ENCODE measurements at regions not wholly inside any gene's neighbourhood (a gene's known extent, or its start where the extent isn't known, plus 50 kb on each side); places are given as distances from the start of the nearest gene placed in this dataset.
A peak's percentile ranks its signal among the peaks of the same experiment; 100 is the strongest.
"Not testable (repeated sequence)": the region's sequence is repeated elsewhere in the genome, so short reads cannot be mapped to it uniquely, and the experiment has no call there.

DNA sequence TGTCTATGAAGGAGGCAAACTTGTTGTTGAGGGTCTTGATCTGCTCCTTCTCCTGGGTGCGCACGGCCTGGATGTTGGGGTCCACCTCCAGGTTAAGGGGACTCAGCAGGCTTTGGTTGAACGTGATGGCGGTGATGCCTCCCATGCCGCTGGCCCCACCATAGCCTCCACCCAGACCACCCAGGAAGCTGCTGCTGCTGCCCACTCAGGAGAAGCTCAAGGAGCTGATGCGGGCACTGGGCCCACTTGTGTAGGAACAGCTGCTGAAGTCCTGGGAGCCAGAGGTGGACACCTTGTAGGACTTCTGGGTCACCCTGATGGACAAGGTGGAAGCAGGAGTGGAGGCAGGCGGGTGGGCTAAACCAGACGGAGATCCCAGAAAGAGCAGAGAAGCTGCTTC lies 380.3 kb upstream of the RGMB start:
- FAIRE-seq; H3K27me3 ChIP-seq (ENCODE audit: control insufficient read depth in 3 of 3, insufficient read depth in 3 of 3, low read length in 3 of 3); H3K4me1 ChIP-seq (ENCODE audit: control insufficient read depth in 3 of 3, insufficient read depth in 2 of 3, low read depth in 1 of 3, low read length in 2 of 3); H3K27ac ChIP-seq (ENCODE audit: low read depth in 1 of 3, low read length in 2 of 3); DNase-seq; H3K9me3 ChIP-seq (ENCODE audit: control insufficient read depth in 2 of 2, insufficient read depth in 1 of 2, low read depth in 1 of 2, low read length in 1 of 2); H3K4me3 ChIP-seq (ENCODE audit: low read depth in 1 of 3, low read length in 3 of 3); H3K36me3 ChIP-seq (ENCODE audit: control insufficient read depth in 3 of 3, insufficient read depth in 2 of 3, low read depth in 1 of 3, low read length in 3 of 3): not testable (repeated sequence)
- 93 to 95% (median 94%) methylated on average over 8 of the region's 8 CpGs for WGBS, 3 donors

DNA sequence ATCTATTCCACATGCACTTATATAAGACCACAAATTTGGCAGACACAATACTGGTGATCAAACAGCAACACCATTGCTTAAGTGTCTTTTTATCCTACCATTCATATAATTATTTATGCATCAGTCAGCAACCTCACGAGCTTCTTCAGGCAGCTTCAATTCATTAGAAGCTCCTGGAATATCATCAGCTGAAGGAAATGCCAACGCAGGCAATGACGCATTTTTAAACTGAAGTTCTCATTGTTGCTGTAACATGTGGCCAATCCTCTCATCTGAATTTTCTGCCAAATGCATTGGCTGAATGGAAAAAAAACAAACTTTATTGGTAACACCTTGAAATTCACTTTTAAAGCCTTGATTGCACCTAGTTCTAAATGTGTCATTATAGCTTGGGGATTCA lies 376.4 kb upstream of the RGMB start:
- H3K27ac ChIP-seq (ENCODE audit: low read depth in 1 of 3, low read length in 2 of 3): no peak overlapping the region
- H3K4me1 ChIP-seq (ENCODE audit: control insufficient read depth in 3 of 3, insufficient read depth in 2 of 3, low read depth in 1 of 3, low read length in 2 of 3): peaks cover 0 to 5% (median 0%) of the 10 kb centered on the region in 3 donors
- 78 to 92% (median 87%) methylated on average over 3 of the region's 3 CpGs for WGBS, 3 donors
- H3K4me3 ChIP-seq (ENCODE audit: low read depth in 1 of 3, low read length in 3 of 3): no peak overlapping the region
- H3K36me3 ChIP-seq (ENCODE audit: control insufficient read depth in 3 of 3, insufficient read depth in 2 of 3, low read depth in 1 of 3, low read length in 3 of 3): no peaks in the 10 kb centered on the region
- no peaks in the 10 kb centered on the region for H3K27me3 ChIP-seq (ENCODE audit: control insufficient read depth in 3 of 3, insufficient read depth in 3 of 3, low read length in 3 of 3)
- no peak for DNase-seq
- FAIRE-seq: no peak
- no peaks in the 10 kb centered on the region for H3K9me3 ChIP-seq (ENCODE audit: control insufficient read depth in 2 of 2, insufficient read depth in 1 of 2, low read depth in 1 of 2, low read length in 1 of 2)

DNA sequence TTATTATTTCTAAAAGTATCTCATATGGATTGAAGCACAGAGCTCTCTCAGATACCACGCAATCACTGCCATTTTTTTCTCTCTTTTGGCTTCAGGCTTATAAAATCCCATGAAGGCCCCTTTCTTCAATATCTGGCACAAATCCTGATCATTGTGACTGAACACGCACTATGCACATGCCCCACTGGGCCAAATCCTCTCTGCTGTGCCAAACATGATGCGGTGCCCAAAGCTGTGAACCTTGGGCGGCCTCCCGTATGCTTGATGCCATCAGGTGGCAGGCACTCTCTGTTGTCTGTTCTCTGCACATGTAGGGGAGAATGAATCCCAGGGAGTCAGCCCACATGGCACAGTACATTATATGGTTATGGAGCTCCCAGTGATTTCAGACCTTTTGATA lies 375.0 kb upstream of the RGMB start:
- 88 to 98% (median 91%) methylated on average over 5 of the region's 5 CpGs for WGBS, 3 donors
- Histone ChIP-seq H3K36me3 (ENCODE audit: control insufficient read depth in 3 of 3, insufficient read depth in 2 of 3, low read depth in 1 of 3, low read length in 3 of 3) (no peaks in the 10 kb centered on the region), H3K27ac (ENCODE audit: low read depth in 1 of 3, low read length in 2 of 3) (no peak overlapping the region), H3K27me3 (ENCODE audit: control insufficient read depth in 3 of 3, insufficient read depth in 3 of 3, low read length in 3 of 3) (no peaks in the 10 kb centered on the region), H3K9me3 (ENCODE audit: control insufficient read depth in 2 of 2, insufficient read depth in 1 of 2, low read depth in 1 of 2, low read length in 1 of 2) (no peaks in the 10 kb centered on the region), H3K4me3 (ENCODE audit: low read depth in 1 of 3, low read length in 3 of 3) (no peak overlapping the region), H3K4me1 (ENCODE audit: control insufficient read depth in 3 of 3, insufficient read depth in 2 of 3, low read depth in 1 of 3, low read length in 2 of 3) (peaks cover 0 to 5% (median 0%) of the 10 kb centered on the region in 3 donors)
- DNase-seq (no peak), FAIRE-seq (no peak)

DNA sequence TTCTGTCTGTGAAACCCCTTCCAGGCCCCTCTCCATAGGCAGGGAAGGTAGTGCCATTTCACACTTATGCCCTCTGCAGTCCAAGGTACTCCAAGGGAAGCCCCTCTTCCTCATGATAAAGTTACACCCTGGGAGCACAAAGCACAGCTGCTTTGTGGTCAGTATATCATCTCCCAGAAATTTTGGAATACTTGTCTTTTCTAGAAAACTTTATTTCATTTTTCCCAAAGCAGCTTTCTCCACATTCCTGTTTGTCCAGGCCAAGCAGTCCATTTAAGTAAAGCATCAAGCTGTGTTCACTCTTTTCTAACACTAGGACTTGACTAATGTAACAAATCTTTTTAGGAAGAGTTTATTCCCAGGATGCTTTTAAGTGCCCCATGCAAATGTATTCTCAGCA lies 371.8 kb upstream of the RGMB start:
- H3K4me3 ChIP-seq (ENCODE audit: low read depth in 1 of 3, low read length in 3 of 3): no peak overlapping the region
- DNase-seq (no peak), FAIRE-seq (no peak)
- peaks cover 0 to 5% (median 0%) of the 10 kb centered on the region in 3 donors for H3K4me1 ChIP-seq (ENCODE audit: control insufficient read depth in 3 of 3, insufficient read depth in 2 of 3, low read depth in 1 of 3, low read length in 2 of 3)
- H3K27ac ChIP-seq (ENCODE audit: low read depth in 1 of 3, low read length in 2 of 3): no peak overlapping the region
- H3K9me3 ChIP-seq (ENCODE audit: control insufficient read depth in 2 of 2, insufficient read depth in 1 of 2, low read depth in 1 of 2, low read length in 1 of 2): no peaks in the 10 kb centered on the region
- H3K27me3 ChIP-seq (ENCODE audit: control insufficient read depth in 3 of 3, insufficient read depth in 3 of 3, low read length in 3 of 3): no peaks in the 10 kb centered on the region
- no peaks in the 10 kb centered on the region for H3K36me3 ChIP-seq (ENCODE audit: control insufficient read depth in 3 of 3, insufficient read depth in 2 of 3, low read depth in 1 of 3, low read length in 3 of 3)

DNA sequence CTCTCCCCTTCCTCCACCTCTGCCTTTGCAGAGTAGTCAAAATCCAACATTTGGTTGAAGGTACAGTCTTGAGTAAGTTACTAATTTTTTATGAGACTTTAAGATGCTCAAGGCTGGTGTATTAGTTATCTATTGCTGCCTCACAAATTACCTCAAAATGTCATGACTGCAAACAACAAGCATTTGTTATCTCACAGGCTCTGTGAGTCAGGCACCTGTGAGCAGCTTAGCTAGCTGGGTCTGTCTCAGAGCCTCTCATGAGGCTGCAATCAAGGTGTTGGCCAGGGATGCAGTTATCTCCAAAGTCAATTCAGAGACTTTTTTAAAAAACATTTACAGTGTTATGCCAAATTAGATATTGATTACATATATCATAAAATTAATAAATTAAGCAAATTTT lies 371.3 kb upstream of the RGMB start:
- Histone ChIP-seq H3K36me3 (ENCODE audit: control insufficient read depth in 3 of 3, insufficient read depth in 2 of 3, low read depth in 1 of 3, low read length in 3 of 3) (no peaks in the 10 kb centered on the region), H3K27ac (ENCODE audit: low read depth in 1 of 3, low read length in 2 of 3) (no peak overlapping the region), H3K9me3 (ENCODE audit: control insufficient read depth in 2 of 2, insufficient read depth in 1 of 2, low read depth in 1 of 2, low read length in 1 of 2) (no peaks in the 10 kb centered on the region), H3K4me3 (ENCODE audit: low read depth in 1 of 3, low read length in 3 of 3) (no peak overlapping the region), H3K27me3 (ENCODE audit: control insufficient read depth in 3 of 3, insufficient read depth in 3 of 3, low read length in 3 of 3) (no peaks in the 10 kb centered on the region), H3K4me1 (ENCODE audit: control insufficient read depth in 3 of 3, insufficient read depth in 2 of 3, low read depth in 1 of 3, low read length in 2 of 3) (peaks cover 0 to 5% (median 0%) of the 10 kb centered on the region in 3 donors)
- FAIRE-seq (no peak), DNase-seq (peak in 1 of 2 donors; percentile 7)

DNA sequence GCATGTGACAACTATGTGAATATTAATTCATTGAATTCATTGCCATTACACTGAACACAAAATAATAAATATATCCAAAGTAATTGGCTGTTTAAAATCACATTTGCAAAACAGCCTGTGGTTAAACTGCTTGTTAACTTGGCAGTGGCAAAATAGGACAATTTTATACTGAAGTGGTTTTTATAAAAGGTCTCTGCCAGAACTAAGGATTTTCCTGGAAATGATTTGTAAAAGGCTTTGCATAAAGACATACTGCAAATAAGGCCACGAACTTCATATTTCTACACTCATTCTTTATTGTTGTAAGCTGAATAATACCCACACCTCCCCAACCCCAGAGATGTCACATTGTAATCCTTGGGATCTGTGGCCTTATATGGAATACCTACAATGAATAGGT lies 370.3 kb upstream of the RGMB start:
- peaks cover 0 to 5% (median 0%) of the 10 kb centered on the region in 3 donors for H3K4me1 ChIP-seq (ENCODE audit: control insufficient read depth in 3 of 3, insufficient read depth in 2 of 3, low read depth in 1 of 3, low read length in 2 of 3)
- DNase-seq (no peak), FAIRE-seq (no peak)
- H3K4me3 ChIP-seq (ENCODE audit: low read depth in 1 of 3, low read length in 3 of 3): no peak overlapping the region
- no peaks in the 10 kb centered on the region for H3K9me3 ChIP-seq (ENCODE audit: control insufficient read depth in 2 of 2, insufficient read depth in 1 of 2, low read depth in 1 of 2, low read length in 1 of 2)
- H3K36me3 ChIP-seq (ENCODE audit: control insufficient read depth in 3 of 3, insufficient read depth in 2 of 3, low read depth in 1 of 3, low read length in 3 of 3): no peaks in the 10 kb centered on the region
- H3K27me3 ChIP-seq (ENCODE audit: control insufficient read depth in 3 of 3, insufficient read depth in 3 of 3, low read length in 3 of 3): no peaks in the 10 kb centered on the region
- H3K27ac ChIP-seq (ENCODE audit: low read depth in 1 of 3, low read length in 2 of 3): no peak overlapping the region
- WGBS, 3 donors: 49 to 73% (median 53%) methylated on average over 1 of the region's 1 CpG

DNA sequence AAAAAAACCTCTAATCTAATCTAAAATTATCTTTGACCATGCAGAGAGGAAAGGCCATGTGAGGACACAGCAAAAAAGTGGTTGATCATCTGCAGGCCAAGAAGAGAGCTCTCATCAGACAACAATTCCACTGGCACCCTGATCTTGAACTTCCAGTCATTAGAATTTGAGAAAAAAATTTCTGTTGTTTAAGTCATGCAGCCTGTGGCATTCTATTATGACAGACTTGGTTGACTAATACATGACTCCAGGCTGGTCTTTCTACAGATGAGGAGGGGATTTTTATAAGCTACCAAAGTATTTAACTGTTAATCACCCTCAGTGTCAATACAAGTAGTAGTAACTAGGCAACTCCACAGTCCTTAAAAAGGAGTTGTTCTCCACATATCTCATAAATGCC lies 358.5 kb upstream of the RGMB start:
- FAIRE-seq: no peak
- no peak overlapping the region for H3K27ac ChIP-seq (ENCODE audit: low read depth in 1 of 3, low read length in 2 of 3)

DNA sequence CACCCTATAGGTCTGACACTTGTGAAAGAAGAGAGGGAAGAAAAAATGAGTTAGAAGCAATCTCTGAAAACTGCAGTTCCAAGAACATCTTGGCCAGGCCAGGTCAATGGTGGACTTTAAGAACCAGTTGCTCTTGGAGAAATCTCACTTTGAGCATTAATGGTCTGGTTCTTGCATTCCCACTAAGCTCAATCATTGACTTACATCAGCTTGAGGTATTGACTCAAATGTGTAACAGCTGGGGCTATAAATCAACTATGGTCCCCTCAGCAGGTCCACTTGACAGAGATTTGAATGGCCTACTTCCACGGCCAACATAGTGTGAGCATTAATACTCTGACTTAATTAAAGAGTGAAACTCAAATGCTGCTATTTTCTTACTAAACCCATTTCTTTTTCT lies 357.8 kb upstream of the RGMB start:
- DNase-seq (no peak), FAIRE-seq (no peak)
- Histone ChIP-seq H3K4me1 (ENCODE audit: control insufficient read depth in 3 of 3, insufficient read depth in 2 of 3, low read depth in 1 of 3, low read length in 2 of 3) (no peaks in the 10 kb centered on the region), H3K9me3 (ENCODE audit: control insufficient read depth in 2 of 2, insufficient read depth in 1 of 2, low read depth in 1 of 2, low read length in 1 of 2) (peaks cover 0 to 11% of the 10 kb centered on the region in 2 donors), H3K4me3 (ENCODE audit: low read depth in 1 of 3, low read length in 3 of 3) (no peak overlapping the region), H3K27me3 (ENCODE audit: control insufficient read depth in 3 of 3, insufficient read depth in 3 of 3, low read length in 3 of 3) (no peaks in the 10 kb centered on the region), H3K36me3 (ENCODE audit: control insufficient read depth in 3 of 3, insufficient read depth in 2 of 3, low read depth in 1 of 3, low read length in 3 of 3) (no peaks in the 10 kb centered on the region), H3K27ac (ENCODE audit: low read depth in 1 of 3, low read length in 2 of 3) (no peak overlapping the region)
- WGBS, 3 donors: 83 to 95% (median 90%) methylated on average over 1 of the region's 1 CpG

More for the DNA sequence above, 358.5 kb upstream of the RGMB start:
- Histone ChIP-seq H3K27me3 (ENCODE audit: control insufficient read depth in 3 of 3, insufficient read depth in 3 of 3, low read length in 3 of 3) (no peaks in the 10 kb centered on the region), H3K4me3 (ENCODE audit: low read depth in 1 of 3, low read length in 3 of 3) (no peak overlapping the region), H3K36me3 (ENCODE audit: control insufficient read depth in 3 of 3, insufficient read depth in 2 of 3, low read depth in 1 of 3, low read length in 3 of 3) (no peaks in the 10 kb centered on the region), H3K9me3 (ENCODE audit: control insufficient read depth in 2 of 2, insufficient read depth in 1 of 2, low read depth in 1 of 2, low read length in 1 of 2) (peaks cover 0 to 11% of the 10 kb centered on the region in 2 donors), H3K4me1 (ENCODE audit: control insufficient read depth in 3 of 3, insufficient read depth in 2 of 3, low read depth in 1 of 3, low read length in 2 of 3) (no peaks in the 10 kb centered on the region)
- DNase-seq: no peak

DNA sequence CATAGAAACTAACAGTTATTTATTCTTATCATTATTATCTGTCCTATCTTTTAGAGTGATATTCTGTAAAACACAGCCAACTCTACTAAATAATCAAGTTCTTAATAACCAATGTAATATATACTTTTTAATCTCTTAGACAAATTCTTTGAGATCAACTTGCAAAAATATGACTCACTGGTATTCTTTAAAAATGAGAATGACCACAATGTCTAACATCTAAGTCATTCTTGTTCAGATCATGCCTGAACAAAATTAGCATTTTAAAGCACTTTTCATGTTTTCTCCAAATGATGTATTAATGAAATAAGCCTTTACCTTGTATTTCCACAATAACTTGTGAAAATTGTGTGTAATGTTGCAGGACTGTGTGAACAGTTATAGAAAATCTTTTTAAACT lies 356.9 kb upstream of the RGMB start:
- no peak for DNase-seq
- Histone ChIP-seq H3K4me1 (ENCODE audit: control insufficient read depth in 3 of 3, insufficient read depth in 2 of 3, low read depth in 1 of 3, low read length in 2 of 3) (no peaks in the 10 kb centered on the region), H3K27ac (ENCODE audit: low read depth in 1 of 3, low read length in 2 of 3) (no peak overlapping the region), H3K27me3 (ENCODE audit: control insufficient read depth in 3 of 3, insufficient read depth in 3 of 3, low read length in 3 of 3) (no peaks in the 10 kb centered on the region), H3K4me3 (ENCODE audit: low read depth in 1 of 3, low read length in 3 of 3) (no peak overlapping the region), H3K9me3 (ENCODE audit: control insufficient read depth in 2 of 2, insufficient read depth in 1 of 2, low read depth in 1 of 2, low read length in 1 of 2) (peaks cover 0 to 6% of the 10 kb centered on the region in 2 donors), H3K36me3 (ENCODE audit: control insufficient read depth in 3 of 3, insufficient read depth in 2 of 3, low read depth in 1 of 3, low read length in 3 of 3) (no peaks in the 10 kb centered on the region)
- peak; percentile 89 for FAIRE-seq
